Smooth muscle cell of the brain vasculature (primary cell): ENCODE measurements at regions not wholly inside any gene's neighbourhood (a gene's known extent, or its start where the extent isn't known, plus 50 kb on each side); places are given as distances from the start of the nearest gene placed in this dataset.
"Not testable (repeated sequence)": the region's sequence is repeated elsewhere in the genome, so short reads cannot be mapped to it uniquely, and the experiment has no call there.

Experiments
- DNase-seq: peaks from one replicate; pipeline ENCODE4 v3.0.0-alpha.2; 2012; ENCODE audit warnings: low read depth, low spot score

DNA sequence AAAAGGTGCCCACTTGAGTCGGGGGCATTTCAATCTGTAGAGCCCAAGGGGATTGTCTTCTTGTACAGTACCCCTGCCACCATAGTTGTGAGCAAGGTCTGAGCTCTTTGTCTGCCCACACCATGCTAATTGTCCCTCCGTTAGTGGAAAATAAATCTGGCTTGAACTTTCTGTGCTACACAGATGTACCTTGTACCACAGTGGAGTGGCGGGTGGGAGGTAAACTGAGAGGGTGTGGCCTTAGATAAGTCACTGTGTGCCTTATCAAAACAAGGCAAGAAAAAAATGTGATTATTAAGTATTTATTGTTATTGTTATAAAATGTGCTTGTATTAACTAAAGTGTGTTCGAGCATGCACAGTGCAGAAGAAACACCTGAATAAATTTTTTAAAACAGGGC lies 242.9 kb upstream of the C2CD4B start:
- DNase-seq = no peak

DNA sequence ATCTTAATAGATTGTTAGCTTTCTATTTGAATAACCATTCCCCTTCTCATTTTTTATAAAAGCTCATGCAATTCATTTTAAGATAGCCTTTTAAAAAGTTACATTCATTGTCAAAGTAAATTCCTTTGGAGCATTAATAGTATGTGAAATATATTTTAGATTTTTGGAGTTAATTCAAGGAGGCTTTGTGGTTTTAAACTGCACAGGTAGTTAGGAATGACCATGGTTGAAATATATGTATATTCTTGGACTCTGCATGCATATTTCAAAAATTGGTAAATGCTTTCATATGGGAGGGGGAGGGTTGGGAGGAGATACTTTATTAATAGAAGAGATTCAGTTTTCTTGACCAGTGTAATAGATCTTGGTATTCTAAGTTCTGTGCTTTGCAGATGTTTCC lies 244.4 kb upstream of the C2CD4B start:
- DNase-seq = no peak

DNA sequence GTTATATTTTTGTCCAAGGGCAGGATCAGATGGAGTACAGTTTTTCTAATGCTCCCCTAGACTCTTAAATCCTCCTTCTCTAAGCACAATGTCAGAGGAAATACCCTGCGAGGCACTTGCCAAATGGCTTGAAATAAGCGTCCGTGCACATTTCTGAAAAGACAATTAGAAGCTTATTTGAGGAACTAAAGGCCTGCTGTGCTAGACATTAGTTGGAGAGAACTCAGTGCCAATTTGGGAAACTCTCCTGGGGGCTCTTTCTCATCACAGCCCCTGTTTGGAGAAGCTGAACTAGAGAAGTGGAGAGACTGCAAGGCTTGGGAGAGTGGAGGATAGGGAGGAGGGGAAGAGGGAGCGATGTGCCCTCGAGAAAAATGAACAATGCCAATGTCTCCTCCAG lies 247.6 kb upstream of the C2CD4B start:
- DNase-seq = no peak

DNA sequence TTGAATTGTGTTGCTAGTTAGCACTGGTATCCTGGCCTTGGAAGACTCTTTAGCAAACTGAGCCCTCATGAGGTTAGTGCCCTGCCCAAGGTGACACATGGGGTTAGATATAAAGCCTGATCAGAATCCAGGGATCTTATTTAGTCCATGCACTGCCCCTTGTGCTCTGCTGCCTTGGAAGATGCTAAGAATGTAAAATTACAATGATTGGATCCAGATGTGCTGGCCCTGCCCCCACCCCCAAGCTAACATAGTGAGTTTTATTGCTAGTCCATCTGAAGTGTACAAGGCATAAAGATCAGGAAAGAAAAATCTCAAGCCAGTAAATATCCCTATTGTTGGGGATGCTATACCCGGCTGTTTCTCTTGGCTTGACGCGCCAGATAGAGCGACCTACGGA lies 248.1 kb upstream of the C2CD4B start:
- no peak for DNase-seq

DNA sequence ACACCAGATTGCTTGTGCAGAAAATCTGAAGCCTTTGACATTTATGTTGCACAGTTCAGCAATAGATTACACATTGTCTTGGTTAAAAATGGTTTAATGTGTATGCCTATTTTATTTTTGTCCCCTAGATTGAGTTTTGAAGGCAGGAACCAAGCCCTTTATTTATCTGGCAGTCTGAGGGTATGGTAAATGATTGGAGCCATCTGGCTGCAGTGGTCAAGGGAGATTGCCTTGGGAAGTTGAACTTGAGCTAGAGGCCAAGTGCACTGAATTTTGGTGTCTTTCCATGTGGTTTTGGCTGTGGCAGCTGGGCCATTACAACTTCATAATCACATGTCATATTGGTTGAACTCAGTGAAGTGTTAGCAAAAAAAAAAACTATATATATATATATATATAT lies 248.7 kb upstream of the C2CD4B start:
- no peak for DNase-seq

DNA sequence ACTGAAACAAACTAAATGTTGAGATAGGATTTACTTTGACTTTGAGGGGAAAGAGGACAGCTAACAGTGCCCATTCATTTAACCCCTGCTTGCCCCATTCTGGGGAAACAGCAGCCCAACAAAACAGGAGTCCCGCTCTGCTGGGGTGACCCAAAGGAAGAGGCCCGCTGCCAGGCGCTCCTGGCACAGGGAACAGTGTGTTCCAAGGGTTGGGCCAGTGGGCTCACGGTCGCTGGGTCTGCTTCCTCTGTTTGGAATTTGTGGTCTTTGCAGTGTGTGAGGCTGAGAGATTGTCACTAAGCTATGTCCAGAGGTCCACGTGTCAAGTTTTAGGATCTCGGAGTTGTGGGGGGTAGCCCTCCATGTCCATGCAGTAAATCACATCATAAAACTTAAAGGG lies 250.4 kb upstream of the C2CD4B start:
- no peak for DNase-seq

DNA sequence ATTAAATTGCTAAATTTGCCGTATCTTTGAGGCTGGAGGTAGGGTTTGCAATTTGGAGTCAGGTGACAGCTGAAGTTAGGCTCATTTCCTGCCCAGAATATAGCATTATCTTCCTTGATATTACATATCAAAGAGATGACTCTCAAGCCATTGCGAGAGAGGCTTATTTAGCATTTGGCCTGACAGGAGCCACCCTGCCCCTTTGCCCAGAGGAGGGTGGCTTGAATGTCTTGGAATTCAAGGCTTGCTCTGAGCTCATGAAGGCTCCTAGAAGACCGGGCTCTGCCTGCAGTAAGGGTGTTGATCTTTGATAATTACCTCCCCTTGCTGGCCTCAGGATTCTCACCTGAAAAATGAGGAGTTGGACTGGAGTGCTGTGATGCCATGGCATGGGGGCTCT lies 251.4 kb upstream of the C2CD4B start:
- DNase-seq = no peak

DNA sequence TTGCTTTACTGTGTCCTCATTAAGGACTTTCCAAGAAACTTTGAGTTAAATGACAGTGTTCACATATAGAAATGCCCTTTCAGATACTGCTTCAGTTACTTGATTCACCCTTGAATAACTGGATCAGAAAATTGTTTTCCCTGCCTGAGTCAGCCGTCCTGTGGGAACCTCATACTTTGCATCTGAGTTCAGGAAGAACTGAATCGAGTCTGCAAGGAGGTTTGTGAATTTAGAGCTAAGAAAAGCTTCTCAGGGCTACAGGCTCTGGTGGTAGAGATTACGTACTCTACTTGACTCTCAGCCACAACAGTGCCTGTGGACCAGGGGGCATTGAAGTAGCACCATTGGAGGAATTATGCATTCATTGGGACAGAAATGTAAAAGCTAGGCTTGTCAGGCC lies 252.4 kb upstream of the C2CD4B start:
- DNase-seq = no peak

DNA sequence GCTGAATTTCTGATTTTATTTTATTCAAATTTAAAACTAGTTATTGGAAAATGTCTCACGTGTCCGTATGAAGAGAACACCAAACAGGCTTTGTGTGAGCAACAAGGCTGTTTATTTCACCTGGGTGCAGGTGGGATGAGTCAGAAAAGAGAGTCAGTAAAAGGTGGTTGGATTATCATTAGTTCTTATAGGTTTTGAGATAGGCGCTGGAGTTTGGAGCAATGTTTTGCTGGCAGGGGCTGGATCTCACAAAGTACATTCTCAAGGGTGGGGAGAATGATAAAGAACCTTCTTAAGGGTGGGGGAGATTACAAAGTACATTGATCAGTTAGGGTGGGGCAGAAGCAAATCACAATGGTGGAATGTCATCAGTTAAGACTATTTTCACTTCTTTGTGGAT lies 253.4 kb upstream of the C2CD4B start:
- not testable (repeated sequence) for DNase-seq

DNA sequence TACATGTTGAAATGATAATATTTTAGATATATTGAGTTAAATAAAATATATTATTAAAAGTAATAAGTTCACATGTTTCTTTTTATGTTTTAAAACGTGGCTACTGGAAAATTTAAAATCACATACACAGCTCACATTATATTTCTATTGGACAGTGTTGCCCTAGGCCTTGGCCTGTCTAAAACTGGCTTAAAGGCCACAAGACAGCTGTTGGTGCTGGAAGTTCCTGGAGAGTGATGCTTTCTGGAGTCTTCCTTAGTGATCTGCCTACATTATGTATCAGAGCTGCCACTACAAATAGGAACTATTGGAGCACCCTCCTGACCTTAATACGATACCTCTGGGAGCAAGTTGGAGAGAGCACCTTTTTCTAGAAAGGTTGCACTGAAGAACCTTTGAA lies 254.1 kb upstream of the C2CD4B start:
- DNase-seq = no peak

DNA sequence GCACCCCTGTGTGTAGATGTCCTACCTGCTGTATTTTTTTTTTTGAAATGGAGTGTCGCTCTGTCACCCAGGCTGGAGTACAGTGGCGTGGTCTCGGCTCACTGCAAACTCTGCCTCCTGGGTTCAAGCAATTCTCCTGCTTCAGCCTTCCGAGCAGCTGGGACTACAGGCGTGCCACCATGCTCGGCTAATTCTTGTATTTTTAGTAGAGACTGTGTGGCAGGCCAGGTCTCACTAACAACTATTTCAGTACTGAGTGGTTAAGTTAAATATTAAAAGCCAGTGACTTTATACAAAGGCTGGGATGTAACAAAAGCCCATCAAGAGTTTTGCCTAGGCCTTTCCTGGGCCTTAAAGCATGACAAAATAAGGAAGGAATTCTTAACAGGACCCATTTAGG lies 255.3 kb upstream of the C2CD4B start:
- DNase-seq = not testable (repeated sequence)

DNA sequence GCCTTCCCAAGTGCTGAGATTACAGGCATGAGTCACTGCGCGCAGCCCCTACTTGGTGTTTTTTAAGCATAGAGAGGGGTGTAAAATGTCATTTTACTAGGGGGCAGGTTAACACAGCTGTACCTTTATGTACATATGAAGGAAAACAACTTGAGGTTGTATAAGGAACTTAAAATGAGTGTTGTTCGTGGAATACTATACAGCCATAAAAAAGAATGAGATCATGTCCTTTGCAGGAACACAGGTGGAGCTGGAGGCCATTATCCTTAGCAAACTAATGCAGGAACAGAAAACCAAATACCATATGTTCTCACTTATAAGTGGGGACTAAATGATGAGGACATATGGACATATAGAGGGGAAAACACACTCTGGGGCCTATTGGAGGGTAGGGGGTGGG lies 256.2 kb upstream of the C2CD4B start:
- DNase-seq = no peak

DNA sequence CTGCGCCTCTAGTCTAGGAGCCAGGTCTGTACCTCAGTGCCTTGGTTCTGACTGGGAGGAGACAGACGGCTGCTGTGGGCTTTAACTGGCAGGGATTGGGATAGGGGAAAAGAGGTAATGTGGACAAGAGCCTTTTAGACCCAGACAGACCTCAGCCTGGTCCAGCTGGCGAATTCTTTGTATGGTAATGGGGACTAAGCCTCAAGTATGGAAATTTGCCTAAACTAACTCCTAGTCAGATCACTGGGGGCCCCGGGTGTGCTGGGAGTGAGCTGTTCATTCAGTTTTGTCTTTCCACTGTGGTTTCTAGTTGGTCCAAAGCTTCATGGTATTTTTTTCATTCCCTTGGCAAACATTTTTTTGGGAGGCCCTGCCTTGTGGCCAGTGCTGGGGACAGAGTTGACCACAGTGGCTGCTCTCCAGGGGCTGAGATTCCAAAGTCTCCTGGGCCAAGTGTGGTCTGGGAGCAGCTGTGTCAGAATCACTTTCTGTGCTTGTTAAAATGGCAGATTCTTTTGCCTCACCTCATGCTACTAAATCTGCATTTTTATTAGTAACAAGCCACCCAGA lies 261.4 kb upstream of the C2CD4B start:
- no peak for DNase-seq

DNA sequence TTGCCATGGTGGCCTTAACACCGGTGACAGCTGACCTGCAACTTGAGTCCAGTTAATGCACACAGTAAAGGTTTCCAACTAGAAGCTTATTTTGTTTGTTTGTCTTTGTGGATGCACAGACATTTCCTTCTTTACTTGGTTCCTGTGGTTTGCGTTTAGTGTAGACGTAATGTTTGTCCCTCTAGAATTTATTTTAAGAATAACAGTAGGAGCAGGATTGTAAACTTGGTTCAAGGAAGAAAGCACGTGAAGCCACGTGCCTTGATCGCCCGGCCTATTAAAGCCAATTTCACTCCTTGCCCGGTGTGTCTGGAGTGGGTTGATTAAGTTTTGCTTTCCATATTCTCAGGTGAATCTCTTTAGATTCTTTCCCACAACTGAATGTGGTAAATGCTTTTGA lies 263.2 kb upstream of the C2CD4B start:
- no peak for DNase-seq

DNA sequence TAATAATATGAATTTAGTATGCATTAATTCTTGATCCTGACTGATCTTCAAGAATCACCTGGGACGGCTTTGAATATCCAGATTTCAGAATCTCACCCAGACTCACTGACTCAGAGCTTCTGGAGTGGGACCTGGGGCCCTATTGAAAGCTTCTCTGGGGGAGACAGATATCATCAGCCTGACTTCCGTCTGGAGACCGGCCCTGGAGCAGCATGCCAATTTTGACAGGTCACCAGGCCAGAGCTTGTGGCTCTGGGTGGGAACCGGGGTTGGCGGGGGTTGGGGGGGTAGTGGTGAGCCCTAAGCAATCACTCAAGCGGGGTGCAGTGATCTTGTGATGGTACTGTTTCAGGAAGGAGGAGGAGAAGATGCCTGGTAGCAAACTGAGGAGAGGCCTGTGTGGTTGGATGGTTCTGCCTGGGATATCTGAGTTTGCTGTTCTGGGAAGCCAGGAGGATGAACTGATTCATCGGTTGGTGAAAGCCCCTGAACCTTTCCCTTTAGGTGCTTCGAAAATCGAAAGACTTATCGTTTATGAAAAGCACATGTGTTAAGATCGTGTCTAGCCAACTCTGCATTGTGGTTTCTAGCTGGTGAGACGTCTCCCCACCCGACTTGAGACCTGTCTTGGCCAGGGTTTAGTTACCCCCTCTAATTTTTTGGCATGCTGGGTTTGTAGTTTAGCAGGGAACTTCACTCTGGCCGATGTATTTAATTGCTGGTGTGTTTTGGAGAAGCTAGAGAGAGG lies 263.9 kb upstream of the C2CD4B start:
- DNase-seq = no peak

DNA sequence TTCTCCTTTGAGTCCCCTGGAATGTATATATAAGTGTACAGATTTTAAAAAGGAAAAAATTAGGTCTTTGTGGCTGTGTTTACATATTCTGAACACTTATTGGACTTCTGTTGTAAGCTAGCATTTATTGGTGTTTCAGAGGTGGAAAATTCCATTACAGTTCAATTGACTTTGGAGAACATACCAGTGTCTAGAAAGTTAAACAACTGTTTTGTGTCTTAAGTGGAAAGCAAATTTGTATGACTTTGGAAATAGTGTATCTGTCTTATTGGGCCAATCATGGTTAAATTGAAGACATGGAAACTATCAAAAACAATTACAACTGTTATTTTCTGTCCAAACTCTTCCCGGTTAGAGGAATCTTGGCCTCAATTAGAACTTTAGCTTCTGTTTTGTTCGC lies 265.0 kb upstream of the C2CD4B start:
- no peak for DNase-seq

DNA sequence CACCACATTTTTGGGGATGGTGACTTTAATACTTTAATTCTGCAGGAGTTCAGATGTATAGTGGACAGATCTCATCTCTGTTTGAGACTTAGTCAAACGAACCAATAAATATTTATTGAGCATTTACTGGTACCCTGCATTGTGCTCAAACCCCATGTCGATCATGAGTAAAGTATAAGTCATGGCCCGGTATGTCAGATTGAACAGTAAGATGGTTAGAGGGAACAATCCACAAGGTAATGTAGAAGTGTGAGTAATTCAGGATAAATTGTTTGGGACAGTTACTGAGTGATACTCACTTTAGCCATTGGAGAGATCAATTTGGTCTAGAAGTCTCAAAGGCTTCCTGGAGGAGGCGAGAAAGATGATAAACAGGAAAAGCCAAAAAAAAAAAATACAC lies 265.5 kb upstream of the C2CD4B start:
- no peak for DNase-seq

DNA sequence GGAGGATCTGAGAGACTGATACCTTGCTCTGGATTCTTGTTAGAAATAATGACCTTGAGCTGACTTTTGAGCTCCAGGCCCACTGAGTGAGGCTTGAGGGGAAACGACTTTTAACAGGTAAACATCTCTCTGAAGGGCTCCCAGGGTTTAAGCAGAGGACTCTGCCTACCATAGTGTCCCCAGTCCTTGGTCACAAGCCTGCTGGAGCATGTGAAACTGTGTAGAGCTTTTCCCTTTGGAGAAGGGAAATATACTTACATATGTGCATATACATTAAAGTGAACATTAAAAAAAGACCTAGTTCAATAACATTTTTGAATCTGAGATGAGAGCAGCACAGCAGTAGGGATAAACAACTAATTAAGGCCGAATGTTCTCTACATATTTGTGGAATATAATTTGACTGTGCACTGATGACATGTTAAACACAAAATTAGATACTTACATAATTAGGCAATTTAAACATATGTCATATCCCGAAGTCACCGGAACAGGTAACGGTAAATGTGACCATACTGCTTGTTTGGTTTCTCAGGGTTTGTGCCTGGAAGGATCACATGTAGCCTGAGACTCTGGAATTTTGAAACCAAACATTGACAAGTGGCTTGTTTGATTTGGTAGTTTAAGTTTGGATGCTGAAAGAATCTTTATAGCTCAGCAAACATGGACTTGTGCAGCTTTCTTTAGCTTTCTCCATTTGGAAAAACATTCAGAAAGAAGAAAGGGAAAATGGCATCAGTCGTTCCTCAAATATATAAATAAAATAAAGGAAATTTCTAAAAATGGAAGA lies 266.1 kb upstream of the C2CD4B start:
- DNase-seq = no peak

DNA sequence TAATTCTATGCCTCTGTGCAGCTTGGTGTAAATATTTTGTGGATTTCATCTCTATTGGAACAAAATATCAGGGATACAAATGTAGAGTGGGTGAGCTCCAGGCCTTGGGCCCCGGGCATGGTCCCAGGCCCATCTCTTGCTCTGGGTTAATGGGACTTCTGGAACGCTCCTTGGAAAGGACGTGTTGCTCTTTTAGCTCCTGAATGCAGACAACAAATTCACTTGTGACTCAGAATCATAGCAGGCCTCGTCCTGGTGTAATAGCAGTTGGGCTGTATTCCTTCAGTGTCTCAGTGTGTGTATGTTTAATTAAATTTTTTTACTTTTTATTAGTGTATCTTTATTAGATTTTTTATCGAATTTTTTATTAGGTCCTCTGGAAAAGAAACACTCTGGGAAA lies 266.7 kb upstream of the C2CD4B start:
- no peak for DNase-seq

DNA sequence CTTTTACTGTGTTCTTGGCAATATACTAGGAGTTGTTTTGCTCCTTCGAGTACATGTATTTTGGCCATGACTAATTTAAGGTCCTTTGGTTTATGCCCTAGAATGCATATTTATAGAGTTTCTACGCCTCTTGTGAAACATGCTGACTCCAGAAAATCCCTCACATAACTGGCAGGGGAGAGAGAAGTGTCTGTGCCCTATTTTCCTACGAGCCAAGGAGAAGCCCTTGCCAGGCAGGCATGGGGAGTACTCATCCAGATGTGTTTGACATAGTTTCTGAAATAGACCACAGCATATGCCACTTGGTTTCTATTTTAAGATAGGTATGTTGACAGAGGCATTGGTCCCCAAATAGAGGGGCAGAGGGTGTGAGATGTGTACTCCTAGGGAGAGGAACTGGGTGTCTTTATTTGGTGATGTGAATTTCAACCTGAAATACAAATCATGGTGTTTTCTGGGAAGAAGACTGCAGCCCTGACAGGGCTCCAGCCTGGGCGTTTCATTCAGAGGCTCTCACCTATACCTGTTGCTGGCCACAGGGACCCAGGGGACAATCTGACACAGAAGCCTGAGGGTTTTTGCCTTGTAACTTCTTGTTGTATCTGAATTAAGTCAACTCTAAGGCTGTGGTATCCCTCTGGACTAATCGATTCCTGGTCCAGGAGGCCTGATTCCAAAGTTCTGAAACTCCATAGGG lies 267.8 kb upstream of the C2CD4B start:
- DNase-seq = no peak

DNA sequence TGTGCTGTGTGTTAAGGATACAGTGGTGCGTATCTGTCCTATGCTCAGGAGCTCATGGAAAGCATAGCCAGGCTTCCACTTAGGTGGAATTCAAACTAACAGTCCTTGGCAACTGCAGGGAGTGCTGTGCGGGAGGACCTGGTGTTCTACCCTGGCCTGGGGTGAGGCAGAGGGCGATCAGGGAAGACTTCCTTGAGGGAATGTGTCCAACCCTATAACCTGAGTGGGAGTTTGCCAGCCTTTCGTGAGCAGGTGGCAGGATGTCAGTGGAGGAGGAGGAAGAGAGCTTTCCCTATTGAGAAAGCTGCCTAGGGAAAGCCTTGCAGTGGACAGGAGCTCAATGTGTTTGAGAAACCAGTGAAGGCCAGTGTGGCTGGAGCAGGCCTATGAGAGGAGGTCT lies 271.1 kb upstream of the C2CD4B start:
- no peak for DNase-seq

DNA sequence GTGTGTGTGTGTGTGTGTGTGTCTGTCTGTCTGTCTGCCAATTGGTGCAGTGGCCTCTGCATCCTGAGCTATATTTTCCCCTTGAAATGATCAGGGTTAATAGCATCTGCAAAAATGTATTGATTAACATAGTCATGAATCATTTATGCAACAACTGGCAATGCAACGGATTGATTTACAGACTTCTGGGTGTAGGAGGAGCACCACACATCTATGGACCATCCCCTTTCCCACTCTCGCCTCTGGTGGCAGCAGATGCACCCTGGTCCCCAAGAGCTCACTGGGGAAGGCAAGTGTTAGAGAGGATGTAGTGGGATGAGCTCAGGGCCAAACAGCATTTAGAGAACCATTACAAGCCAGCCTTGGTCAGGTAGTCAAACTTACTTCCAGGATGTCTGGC lies 272.7 kb upstream of the C2CD4B start:
- no peak for DNase-seq
